ENCODE measurements at regions not wholly inside any gene's neighbourhood (a gene's known extent, or its start where the extent isn't known, plus 50 kb on each side); places are given as distances from the start of the nearest gene placed in this dataset.

DNA sequence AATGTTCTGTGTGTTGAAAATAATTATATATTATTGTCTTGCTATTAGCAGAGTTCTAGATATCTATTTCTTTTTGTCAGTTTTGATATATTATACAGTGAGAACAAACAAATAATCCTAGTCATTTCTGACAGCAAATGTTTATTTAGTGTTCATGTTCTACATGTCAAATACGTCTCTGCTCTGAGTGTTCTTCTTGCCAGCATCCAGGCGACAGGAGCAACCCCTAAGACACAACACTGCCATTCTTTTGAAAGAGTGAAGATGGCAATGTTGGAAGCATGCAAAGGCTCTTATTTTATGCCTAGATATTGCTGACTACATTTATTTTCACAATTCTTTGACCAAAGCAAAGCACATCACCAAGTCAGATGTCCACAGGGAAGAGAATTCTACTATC is 1556.6 kb upstream of the TMEFF2 start:
- TF ChIP-seq EZH2 (IDR thresholded peaks at IDR 0.05) (no peak), SP1 (IDR thresholded peaks at IDR 0.05; ENCODE audit: low read depth) (no peak), RAD21 (IDR thresholded peaks at IDR 0.05; ENCODE audit: low read depth) (no peak), POLR2A (IDR thresholded peaks at IDR 0.05; ENCODE audit: borderline replicate concordance, extremely low read depth, insufficient read depth, insufficient read length) (no peak)
- TF ChIP-seq, protein P1, sequence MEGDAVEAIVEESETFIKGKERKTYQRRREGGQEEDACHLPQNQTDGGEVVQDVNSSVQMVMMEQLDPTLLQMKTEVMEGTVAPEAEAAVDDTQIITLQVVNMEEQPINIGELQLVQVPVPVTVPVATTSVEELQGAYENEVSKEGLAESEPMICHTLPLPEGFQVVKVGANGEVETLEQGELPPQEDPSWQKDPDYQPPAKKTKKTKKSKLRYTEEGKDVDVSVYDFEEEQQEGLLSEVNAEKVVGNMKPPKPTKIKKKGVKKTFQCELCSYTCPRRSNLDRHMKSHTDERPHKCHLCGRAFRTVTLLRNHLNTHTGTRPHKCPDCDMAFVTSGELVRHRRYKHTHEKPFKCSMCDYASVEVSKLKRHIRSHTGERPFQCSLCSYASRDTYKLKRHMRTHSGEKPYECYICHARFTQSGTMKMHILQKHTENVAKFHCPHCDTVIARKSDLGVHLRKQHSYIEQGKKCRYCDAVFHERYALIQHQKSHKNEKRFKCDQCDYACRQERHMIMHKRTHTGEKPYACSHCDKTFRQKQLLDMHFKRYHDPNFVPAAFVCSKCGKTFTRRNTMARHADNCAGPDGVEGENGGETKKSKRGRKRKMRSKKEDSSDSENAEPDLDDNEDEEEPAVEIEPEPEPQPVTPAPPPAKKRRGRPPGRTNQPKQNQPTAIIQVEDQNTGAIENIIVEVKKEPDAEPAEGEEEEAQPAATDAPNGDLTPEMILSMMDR (IDR thresholded peaks at IDR 0.05 in 2 of 3, conservative IDR thresholded peaks at IDR 0.05 in 1 of 3; ENCODE audit: borderline replicate concordance in 1 of 3, insufficient read depth in 1 of 3, low read depth in 2 of 3, low read length in 2 of 3) = no peak

All from HCT116 (cell line).